T-helper 2 cell treated with Interferon-gamma antibody and Interleukin-4, amounts not matched to agents 100 ng/mL and 5 ng/mL, for 36 hours (primary cell): ENCODE measurements at regions not wholly inside any gene's neighbourhood (a gene's known extent, or its start where the extent isn't known, plus 50 kb on each side); places are given as distances from the start of the nearest gene placed in this dataset.
"Not testable (repeated sequence)": the region's sequence is repeated elsewhere in the genome, so short reads cannot be mapped to it uniquely, and the experiment has no call there.

ENCODE experiments used
- intact Hi-C: fragments of 100-400 bp; cut with micrococcal nuclease; formaldehyde crosslinking; loops from one replicate; pipeline ENCODE4 v1.15.1; 2023

DNA sequence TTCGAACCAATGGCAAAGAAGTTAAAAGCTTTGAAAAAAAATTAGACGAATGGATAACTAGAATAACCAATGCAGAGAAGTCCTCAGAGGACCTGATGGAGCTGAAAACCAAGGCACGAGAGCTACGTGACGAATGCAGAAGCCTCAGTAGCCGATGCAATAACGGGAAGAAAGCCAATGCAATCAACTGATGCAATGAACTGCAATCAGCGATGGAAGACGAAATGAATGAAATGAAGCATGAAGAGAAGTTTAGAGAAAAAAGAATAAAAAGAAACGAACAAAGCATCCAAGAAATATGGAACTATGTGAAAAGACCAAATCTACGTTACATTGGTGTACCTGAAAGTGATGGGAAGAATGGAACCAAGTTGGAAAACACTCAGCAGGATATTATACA lies 52.6 kb upstream of the MRPS30 start:
- intact Hi-C loops: not testable (repeated sequence)

- intact Hi-C loops: no loop called here
These were observed 61.4 kb upstream of the MRPS30 start for GRCh38 chr5:44747396-44747795.

DNA sequence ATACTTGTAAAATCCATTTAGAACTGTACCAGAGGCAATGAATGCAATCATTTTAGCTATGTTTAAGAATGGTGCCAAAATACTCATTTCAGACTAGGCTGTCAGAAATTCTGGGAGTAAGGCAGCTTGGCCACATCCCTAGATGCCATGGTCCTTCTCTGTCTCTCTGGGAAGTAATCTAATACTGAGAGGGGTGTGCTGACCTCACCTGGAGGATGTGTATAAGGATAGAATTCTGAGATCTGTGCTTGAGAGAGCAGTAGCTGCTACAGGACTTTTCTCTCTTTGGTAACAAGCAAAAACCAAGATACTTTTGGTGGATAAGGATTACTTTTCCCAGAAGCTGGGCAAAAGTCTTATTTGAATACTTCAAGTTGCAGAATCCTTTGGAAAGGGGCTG lies 68.1 kb upstream of the MRPS30 start:
- intact Hi-C loops: no loop called here

- intact Hi-C loops: no loop called here
These were observed 79.2 kb upstream of the MRPS30 start for GRCh38 chr5:44729536-44729935.

DNA sequence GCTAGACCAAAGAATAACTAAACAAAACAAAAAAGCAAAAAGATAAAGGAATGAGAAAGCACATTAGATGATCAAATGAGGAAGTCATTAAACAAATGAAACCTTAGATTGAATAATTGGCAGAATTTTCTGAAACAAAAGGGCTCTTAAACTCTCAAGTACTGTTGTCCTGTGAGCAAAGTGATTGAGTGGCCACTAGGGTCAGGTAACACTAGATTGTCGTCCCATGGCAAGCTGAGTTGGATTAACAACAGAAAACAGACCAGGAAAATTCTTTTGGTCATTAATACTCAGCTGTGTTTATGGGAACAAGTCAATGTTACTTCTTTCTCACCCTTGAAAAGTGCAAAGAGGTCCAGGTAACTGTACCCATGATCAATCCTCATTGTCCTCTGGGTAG lies 81.6 kb upstream of the MRPS30 start:
- intact Hi-C loops: no loop called here

- intact Hi-C loops: no loop called here
These were observed 88.9 kb upstream of the MRPS30 start for GRCh38 chr5:44719856-44720255.

GRCh38 chr5:44714871-44715561 lies 93.7 kb upstream of the MRPS30 start:
- intact Hi-C loops: no loop called here

- intact Hi-C loops: no loop called here
These were observed 95.3 kb upstream of the MRPS30 start for GRCh38 chr5:44713446-44713845.

DNA sequence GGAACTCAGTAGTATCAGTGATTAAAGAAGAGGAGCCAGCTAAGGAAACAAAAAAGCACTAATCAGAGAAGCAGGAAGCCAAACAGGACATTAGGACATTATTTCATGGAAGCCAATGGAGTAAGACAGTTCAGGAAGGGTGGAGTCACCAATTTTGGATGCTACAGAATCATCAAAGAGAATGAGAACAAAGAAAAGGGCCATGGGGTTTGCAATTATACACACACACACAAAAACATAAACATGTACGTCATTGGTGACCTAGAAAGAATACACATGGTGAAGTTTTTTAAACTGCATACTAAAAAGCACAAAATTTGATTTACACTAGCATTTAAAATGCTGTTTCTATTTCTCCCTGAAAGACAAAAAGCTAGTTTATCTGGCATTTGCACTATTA lies 96.8 kb upstream of the MRPS30 start:
- intact Hi-C loops: no loop called here

- intact Hi-C loops: no loop called here
These were observed 100.1 kb upstream of the MRPS30 start for GRCh38 chr5:44708602-44709001.

- intact Hi-C loops: no loop called here
These were observed 101.0 kb upstream of the MRPS30 start for GRCh38 chr5:44707721-44708120.

DNA sequence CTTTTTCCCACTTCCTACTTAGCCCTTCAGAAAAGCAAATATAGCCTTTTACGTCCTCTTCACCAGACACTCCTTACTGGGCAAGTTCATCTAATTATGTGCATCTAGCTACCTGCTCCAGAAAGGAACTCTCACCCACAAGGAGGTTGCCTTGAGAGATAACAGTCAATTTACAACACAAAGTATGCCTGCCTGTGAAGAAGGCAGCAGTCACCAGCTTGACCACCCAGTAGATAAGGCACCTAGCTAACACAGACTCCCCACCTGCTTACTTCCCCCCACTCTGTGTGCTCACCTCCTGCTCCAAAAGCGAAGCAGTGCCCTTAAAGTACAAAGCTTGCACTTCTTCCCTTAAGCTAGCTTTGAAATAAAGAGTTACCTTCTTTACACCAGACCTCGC lies 111.7 kb upstream of the MRPS30 start:
- intact Hi-C loops: no loop called here

- intact Hi-C loops: no loop called here
These were observed 113.5 kb upstream of the MRPS30 start for GRCh38 chr5:44695259-44695658.

DNA sequence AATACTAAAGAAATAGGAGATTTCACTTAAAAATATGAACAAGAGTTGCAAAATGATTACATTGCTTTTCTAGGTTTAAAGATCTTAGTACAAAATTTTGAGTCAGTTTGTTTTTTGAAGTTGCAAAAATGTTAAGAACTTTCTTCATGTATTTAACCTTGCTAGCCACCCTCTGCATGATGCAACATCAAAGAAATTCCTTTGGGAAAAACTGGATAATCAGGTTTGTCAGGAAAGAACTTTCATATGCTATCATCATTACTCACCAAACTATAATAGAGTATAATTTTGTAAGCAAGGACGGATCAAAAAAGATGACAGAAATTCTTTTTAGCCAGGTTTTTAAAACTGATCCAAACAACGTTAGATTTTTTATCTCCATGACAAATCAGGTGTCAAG lies 116.9 kb upstream of the MRPS30 start:
- intact Hi-C loops: no loop called here

DNA sequence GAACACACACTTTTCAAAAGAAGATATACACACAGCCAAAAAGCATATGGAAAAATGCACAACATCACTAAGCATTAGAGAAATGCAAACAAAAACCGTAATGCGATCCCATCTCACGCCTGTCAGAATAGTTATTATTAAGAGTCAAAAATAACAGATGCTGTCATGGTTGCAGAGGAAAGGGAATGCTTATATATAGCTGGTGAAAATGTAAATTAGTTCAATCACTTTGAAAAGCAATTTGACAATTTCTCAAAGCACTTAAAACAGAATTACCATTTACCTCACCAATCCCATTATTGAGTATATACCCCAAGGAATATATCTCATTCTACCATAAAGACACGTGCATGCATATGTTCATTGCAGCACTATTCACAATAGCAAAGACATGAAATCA lies 126.8 kb upstream of the MRPS30 start:
- intact Hi-C loops: no loop called here

DNA sequence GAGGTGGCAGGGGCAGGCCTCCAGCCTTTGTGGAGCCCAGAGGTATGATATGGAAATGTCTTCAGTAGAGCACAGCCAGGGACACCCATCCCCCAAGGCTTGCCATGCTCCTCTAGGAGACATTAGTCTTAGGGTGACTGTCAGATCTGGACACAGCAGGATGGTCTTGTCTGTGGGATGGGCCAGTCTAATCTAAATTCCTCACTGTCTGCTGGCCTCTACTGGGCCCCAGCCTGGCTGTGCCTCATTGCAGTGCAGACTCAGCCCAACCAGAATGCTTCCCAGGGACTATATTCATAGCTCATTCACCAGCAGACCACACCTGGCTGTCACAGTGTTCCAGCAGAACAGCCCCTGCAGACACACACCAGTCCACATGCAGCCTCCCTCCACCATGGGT lies 129.5 kb upstream of the MRPS30 start:
- intact Hi-C loops: no loop called here

- intact Hi-C loops: no loop called here
These were observed 133.5 kb upstream of the MRPS30 start for GRCh38 chr5:44675296-44675695.

DNA sequence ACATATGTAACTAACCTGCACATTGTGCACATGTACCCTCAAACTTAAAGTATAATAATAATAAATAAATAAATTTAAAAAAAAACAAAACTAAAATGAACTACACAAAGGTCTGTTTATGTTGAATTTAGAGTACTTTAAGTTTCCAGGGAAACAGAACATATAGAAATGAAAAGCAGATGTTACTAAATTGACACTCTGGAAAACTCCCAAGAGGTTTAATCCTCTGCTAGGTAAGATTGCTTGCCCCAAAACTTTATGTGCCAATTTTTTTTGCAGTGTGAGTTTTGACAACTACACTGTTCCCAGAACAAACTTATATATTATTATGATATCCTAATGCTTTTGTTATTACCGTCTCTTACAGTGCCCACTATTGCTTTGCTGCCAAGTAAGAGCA lies 134.3 kb upstream of the MRPS30 start:
- intact Hi-C loops: no loop called here

GRCh38 chr5:44668471-44668870 lies 140.3 kb upstream of the MRPS30 start:
- intact Hi-C loops: not testable (repeated sequence)

DNA sequence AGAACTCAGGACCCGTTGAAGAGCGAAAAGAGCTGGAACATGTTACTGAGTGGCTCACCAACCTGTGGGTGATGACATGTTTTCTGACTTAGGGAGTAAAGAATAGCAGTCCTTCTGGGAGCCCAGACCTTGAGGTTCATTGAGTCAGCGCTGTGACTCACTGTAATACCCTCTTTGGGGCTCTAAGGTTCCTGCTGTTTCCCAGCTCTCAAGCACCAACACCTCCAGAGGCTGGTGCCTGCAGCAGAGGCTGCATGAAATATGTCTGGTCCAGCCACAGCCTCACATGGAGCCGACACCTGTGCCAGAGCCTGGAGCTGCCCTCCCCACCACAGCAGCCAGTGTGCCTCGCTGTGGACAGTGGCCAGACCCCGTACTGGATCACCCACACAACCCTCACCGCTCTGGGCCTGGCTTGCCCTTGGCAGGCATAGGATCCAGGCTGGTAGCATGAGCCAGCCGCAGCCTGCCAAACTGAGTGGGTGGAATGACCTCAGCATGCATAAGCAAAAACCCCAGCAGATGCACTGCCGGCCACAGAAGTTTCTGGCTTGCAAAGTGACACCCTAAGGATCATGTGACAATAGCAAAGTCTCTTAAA lies 143.5 kb upstream of the MRPS30 start:
- intact Hi-C loops: no loop called here

DNA sequence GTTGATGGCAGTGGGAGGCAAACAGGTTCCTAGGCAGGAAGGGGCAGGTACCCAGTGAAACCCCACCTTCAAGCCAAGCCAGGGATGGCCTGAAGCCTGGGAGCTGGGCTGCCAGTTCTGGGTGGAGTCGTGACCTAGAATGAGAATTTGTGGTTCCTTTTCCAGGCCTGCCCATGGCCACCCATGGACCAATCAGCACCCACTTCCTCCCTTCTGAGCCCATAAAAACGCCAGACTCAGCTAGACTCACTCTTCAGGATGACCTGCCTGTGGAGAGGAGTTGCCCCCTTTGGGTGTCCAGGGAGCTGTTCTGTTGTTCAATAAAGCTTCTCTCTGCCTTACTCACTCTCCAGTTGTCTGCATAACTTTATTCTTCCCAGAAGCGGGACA lies 144.0 kb upstream of the MRPS30 start:
- intact Hi-C loops: no loop called here

DNA sequence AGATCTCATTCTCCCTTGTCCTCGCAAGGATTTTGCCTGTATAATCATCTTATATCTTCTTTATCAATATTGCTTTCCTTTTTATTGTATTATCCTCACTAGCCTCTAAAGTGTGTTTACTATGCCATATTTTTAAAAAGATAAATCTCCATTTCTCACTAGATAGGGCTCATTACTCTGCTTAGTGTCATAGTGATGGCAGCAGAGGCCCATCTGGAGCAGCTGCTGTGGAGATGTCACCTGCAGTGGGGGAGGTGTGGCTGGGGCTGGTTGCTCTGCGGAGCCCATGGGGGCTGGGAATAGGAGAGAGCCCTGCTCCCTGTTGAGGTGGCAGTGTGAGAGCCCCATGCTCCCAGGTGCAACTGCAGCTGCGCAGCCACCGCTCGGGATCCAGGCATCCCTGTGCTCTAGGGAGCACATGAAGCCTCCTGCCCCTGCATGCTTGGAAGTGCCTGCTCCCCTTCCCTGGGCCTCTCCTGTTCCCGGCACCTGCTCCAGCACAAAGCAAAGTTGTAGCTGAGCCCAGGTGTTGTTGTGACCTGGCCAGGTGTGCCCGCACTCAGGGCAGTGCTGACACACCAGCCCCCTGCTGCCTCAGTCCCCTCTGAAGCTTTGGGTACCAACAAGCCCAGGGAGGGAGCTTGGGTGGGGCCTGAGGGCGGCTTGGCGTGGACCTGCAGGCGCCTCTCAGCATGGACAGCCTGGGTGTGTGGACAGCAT lies 144.6 kb upstream of the MRPS30 start:
- intact Hi-C loops: no loop called here

DNA sequence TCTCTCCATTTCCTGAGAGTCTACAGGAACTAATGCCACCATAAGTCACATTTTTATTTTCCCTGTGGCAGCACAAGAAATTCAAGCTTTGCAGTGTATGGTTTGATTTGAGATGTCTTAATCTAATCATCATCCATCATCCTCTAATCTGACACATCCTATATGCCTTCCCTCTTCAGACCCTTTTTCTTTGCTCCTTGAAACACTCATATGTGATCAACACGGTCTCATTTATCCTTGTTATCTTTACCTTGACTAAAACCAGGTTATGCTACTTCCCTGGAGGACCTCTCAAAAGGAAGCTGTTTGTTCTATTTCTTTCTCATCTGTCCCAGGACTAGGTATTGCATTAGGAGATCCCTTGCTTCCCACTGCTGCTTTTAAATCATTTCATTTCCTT lies 146.9 kb upstream of the MRPS30 start:
- intact Hi-C loops: no loop called here
